ENCODE measurements at regions not wholly inside any gene's neighbourhood (a gene's known extent, or its start where the extent isn't known, plus 50 kb on each side); places are given as distances from the start of the nearest gene placed in this dataset.

- no peak overlapping the region for H3K4me3 ChIP-seq (ENCODE audit: low read depth in 1 of 2, low read length in 2 of 2)
- no peak overlapping the region for H3K27ac ChIP-seq (ENCODE audit: low read length)
- no peaks in the 10 kb centered on the region for H3K4me1 ChIP-seq (ENCODE audit: control insufficient read depth in 1 of 2, insufficient read depth in 2 of 2, low read length in 2 of 2)
- no peaks in the 10 kb centered on the region for H3K9me3 ChIP-seq (ENCODE audit: control insufficient read depth in 1 of 2, low read length in 2 of 2)
- H3K27me3 ChIP-seq (ENCODE audit: low read depth, low read length): no peaks in the 10 kb centered on the region
- no peaks in the 10 kb centered on the region for H3K36me3 ChIP-seq (ENCODE audit: control insufficient read depth in 1 of 2, insufficient read depth in 2 of 2, low read length in 2 of 2)
Observed at GRCh38 chr10:3446221-3446620, 273.6 kb upstream of the PITRM1 start.

- H3K4me3 ChIP-seq (ENCODE audit: low read depth in 1 of 2, low read length in 2 of 2): no peak overlapping the region
- no peaks in the 10 kb centered on the region for H3K36me3 ChIP-seq (ENCODE audit: control insufficient read depth in 1 of 2, insufficient read depth in 2 of 2, low read length in 2 of 2)
- no peaks in the 10 kb centered on the region for H3K27me3 ChIP-seq (ENCODE audit: low read depth, low read length)
- no peaks in the 10 kb centered on the region for H3K4me1 ChIP-seq (ENCODE audit: control insufficient read depth in 1 of 2, insufficient read depth in 2 of 2, low read length in 2 of 2)
- H3K9me3 ChIP-seq (ENCODE audit: control insufficient read depth in 1 of 2, low read length in 2 of 2): no peaks in the 10 kb centered on the region
- no peak overlapping the region for H3K27ac ChIP-seq (ENCODE audit: low read length)
Observed at GRCh38 chr10:3445648-3446047, 273.1 kb upstream of the PITRM1 start.

DNA sequence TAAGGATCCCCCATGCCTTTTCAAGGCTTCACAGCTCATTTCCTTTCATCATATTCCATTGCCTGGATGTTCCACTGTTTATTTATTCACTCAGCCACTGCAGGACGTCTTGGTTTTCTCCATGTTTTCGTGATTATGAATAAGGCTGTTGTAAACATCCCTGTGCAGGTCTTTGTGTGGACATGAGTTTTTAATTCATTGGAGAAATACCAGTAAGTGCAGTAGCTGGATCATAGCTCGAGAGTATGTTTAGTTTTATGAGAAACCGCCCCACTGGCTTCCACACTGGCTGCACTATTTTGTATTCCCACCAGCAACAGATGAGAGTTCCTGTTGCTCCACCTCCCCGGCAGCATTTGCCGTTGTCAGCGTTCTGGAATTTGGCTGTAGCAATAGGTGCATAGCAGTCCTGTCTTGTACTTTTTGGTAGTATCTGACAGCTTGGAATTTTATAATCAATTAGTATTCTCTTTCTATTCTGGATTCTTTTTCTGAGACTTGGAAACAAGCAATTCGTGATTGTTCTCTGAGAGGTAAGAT is 269.9 kb upstream of the PITRM1 start:
- Histone ChIP-seq H3K4me3 (ENCODE audit: low read depth in 1 of 2, low read length in 2 of 2) (no peak overlapping the region), H3K4me1 (ENCODE audit: control insufficient read depth in 1 of 2, insufficient read depth in 2 of 2, low read length in 2 of 2) (no peaks in the 10 kb centered on the region), H3K27ac (ENCODE audit: low read length) (no peak overlapping the region), H3K27me3 (ENCODE audit: low read depth, low read length) (no peaks in the 10 kb centered on the region), H3K9me3 (ENCODE audit: control insufficient read depth in 1 of 2, low read length in 2 of 2) (peaks cover 0 to 8% of the 10 kb centered on the region in 2 donors), H3K36me3 (ENCODE audit: control insufficient read depth in 1 of 2, insufficient read depth in 2 of 2, low read length in 2 of 2) (no peaks in the 10 kb centered on the region)

DNA sequence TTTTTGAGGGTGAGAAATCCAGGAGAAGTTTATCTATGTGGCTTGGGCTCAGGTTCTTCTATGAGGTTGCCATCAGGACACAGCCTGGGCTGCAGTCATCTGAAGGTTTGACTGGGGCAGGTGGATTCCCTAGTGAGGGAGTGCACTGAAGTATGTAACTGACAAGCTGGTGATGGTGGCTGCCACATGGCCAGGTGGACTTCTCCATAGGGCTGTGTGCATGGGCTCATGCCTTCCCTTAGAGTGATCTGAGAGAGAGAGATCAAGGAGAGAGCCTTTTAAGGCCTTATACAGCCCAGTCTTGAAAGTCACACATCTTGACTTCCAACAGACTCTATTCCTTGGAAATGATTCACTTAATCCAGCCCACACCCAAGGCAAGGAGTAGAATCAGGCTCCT is 266.6 kb upstream of the PITRM1 start:
- Histone ChIP-seq H3K4me1 (ENCODE audit: control insufficient read depth in 1 of 2, insufficient read depth in 2 of 2, low read length in 2 of 2) (no peaks in the 10 kb centered on the region), H3K27ac (ENCODE audit: low read length) (no peak overlapping the region), H3K9me3 (ENCODE audit: control insufficient read depth in 1 of 2, low read length in 2 of 2) (peaks cover 0 to 8% of the 10 kb centered on the region in 2 donors), H3K27me3 (ENCODE audit: low read depth, low read length) (no peaks in the 10 kb centered on the region), H3K36me3 (ENCODE audit: control insufficient read depth in 1 of 2, insufficient read depth in 2 of 2, low read length in 2 of 2) (no peaks in the 10 kb centered on the region), H3K4me3 (ENCODE audit: low read depth in 1 of 2, low read length in 2 of 2) (no peak overlapping the region)

DNA sequence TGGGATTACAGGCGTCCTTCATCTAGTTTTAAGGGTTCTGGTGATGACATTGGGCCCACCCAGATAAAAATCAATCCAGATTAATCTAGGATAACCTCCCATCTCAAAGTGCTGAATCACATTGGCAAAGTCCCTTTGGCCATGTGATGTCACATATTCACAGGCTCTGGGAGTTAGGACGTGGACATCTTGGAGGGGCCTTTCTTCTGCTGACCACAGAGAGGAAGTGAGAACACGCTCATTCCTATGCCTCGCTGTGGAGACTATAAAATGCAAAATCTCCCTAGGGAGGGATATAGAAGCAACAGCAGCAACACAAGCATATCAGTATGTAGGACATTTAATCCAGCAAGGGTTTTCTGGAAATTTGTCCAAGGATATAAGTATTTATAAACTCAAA is 266.0 kb upstream of the PITRM1 start:
- Histone ChIP-seq H3K36me3 (ENCODE audit: control insufficient read depth in 1 of 2, insufficient read depth in 2 of 2, low read length in 2 of 2) (no peaks in the 10 kb centered on the region), H3K27ac (ENCODE audit: low read length) (no peak overlapping the region), H3K27me3 (ENCODE audit: low read depth, low read length) (no peaks in the 10 kb centered on the region), H3K9me3 (ENCODE audit: control insufficient read depth in 1 of 2, low read length in 2 of 2) (peaks cover 0 to 8% of the 10 kb centered on the region in 2 donors), H3K4me1 (ENCODE audit: control insufficient read depth in 1 of 2, insufficient read depth in 2 of 2, low read length in 2 of 2) (no peaks in the 10 kb centered on the region), H3K4me3 (ENCODE audit: low read depth in 1 of 2, low read length in 2 of 2) (no peak overlapping the region)

- H3K9me3 ChIP-seq (ENCODE audit: control insufficient read depth in 1 of 2, low read length in 2 of 2): peaks cover 0 to 8% of the 10 kb centered on the region in 2 donors
- no peak overlapping the region for H3K27ac ChIP-seq (ENCODE audit: low read length)
- no peaks in the 10 kb centered on the region for H3K36me3 ChIP-seq (ENCODE audit: control insufficient read depth in 1 of 2, insufficient read depth in 2 of 2, low read length in 2 of 2)
- H3K27me3 ChIP-seq (ENCODE audit: low read depth, low read length): no peaks in the 10 kb centered on the region
- H3K4me1 ChIP-seq (ENCODE audit: control insufficient read depth in 1 of 2, insufficient read depth in 2 of 2, low read length in 2 of 2): peaks cover 0 to 2% of the 10 kb centered on the region in 2 donors
- no peak overlapping the region for H3K4me3 ChIP-seq (ENCODE audit: low read depth in 1 of 2, low read length in 2 of 2)
Observed at GRCh38 chr10:3435671-3436070, 263.1 kb upstream of the PITRM1 start.

DNA sequence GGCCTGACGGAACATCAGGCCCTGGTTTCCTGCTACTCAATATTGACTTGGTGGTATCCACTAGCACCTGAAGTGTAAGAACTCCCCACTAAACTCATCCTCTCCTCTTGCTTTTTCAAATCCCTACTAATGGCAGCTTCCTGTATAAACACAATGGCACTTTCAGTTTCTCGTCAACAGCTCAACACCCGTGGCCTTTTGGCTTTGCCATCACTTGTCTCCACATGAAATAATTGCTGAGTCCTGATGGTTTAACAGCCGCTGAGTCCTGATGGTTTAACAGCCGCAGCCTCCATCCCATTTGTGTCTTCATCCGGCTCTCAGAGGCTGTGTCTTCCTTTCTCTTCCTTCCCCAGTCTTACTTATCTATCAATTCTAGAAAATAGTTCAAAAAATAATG is 261.4 kb upstream of the PITRM1 start:
- peaks cover 0 to 3% of the 10 kb centered on the region in 2 donors for H3K9me3 ChIP-seq (ENCODE audit: control insufficient read depth in 1 of 2, low read length in 2 of 2)
- H3K36me3 ChIP-seq (ENCODE audit: control insufficient read depth in 1 of 2, insufficient read depth in 2 of 2, low read length in 2 of 2): no peaks in the 10 kb centered on the region
- no peaks in the 10 kb centered on the region for H3K27me3 ChIP-seq (ENCODE audit: low read depth, low read length)
- no peak overlapping the region for H3K27ac ChIP-seq (ENCODE audit: low read length)
- peaks cover 0 to 14% of the 10 kb centered on the region in 2 donors for H3K4me1 ChIP-seq (ENCODE audit: control insufficient read depth in 1 of 2, insufficient read depth in 2 of 2, low read length in 2 of 2)
- no peak overlapping the region for H3K4me3 ChIP-seq (ENCODE audit: low read depth in 1 of 2, low read length in 2 of 2)

- Histone ChIP-seq H3K27me3 (ENCODE audit: low read depth, low read length) (no peaks in the 10 kb centered on the region), H3K27ac (ENCODE audit: low read length) (no peak overlapping the region), H3K4me3 (ENCODE audit: low read depth in 1 of 2, low read length in 2 of 2) (no peak overlapping the region), H3K4me1 (ENCODE audit: control insufficient read depth in 1 of 2, insufficient read depth in 2 of 2, low read length in 2 of 2) (peaks cover 0 to 14% of the 10 kb centered on the region in 2 donors), H3K36me3 (ENCODE audit: control insufficient read depth in 1 of 2, insufficient read depth in 2 of 2, low read length in 2 of 2) (no peaks in the 10 kb centered on the region), H3K9me3 (ENCODE audit: control insufficient read depth in 1 of 2, low read length in 2 of 2) (no peaks in the 10 kb centered on the region)
Observed at GRCh38 chr10:3433131-3433530, 260.5 kb upstream of the PITRM1 start.

GRCh38 chr10:3432081-3432825 is 259.7 kb upstream of the PITRM1 start:
- no peaks in the 10 kb centered on the region for H3K9me3 ChIP-seq (ENCODE audit: control insufficient read depth in 1 of 2, low read length in 2 of 2)
- no peak overlapping the region for H3K27ac ChIP-seq (ENCODE audit: low read length)
- H3K4me1 ChIP-seq (ENCODE audit: control insufficient read depth in 1 of 2, insufficient read depth in 2 of 2, low read length in 2 of 2): peaks cover 0 to 19% of the 10 kb centered on the region in 2 donors
- no peaks in the 10 kb centered on the region for H3K36me3 ChIP-seq (ENCODE audit: control insufficient read depth in 1 of 2, insufficient read depth in 2 of 2, low read length in 2 of 2)
- H3K27me3 ChIP-seq (ENCODE audit: low read depth, low read length): no peaks in the 10 kb centered on the region
- H3K4me3 ChIP-seq (ENCODE audit: low read depth in 1 of 2, low read length in 2 of 2): no peak overlapping the region

- Histone ChIP-seq H3K27me3 (ENCODE audit: low read depth, low read length) (no peaks in the 10 kb centered on the region), H3K36me3 (ENCODE audit: control insufficient read depth in 1 of 2, insufficient read depth in 2 of 2, low read length in 2 of 2) (no peaks in the 10 kb centered on the region), H3K9me3 (ENCODE audit: control insufficient read depth in 1 of 2, low read length in 2 of 2) (no peaks in the 10 kb centered on the region), H3K4me1 (ENCODE audit: control insufficient read depth in 1 of 2, insufficient read depth in 2 of 2, low read length in 2 of 2) (peaks cover 0 to 23% of the 10 kb centered on the region in 2 donors), H3K27ac (ENCODE audit: low read length) (no peak overlapping the region), H3K4me3 (ENCODE audit: low read depth in 1 of 2, low read length in 2 of 2) (no peak overlapping the region)
Observed at GRCh38 chr10:3430501-3430900, 257.9 kb upstream of the PITRM1 start.

DNA sequence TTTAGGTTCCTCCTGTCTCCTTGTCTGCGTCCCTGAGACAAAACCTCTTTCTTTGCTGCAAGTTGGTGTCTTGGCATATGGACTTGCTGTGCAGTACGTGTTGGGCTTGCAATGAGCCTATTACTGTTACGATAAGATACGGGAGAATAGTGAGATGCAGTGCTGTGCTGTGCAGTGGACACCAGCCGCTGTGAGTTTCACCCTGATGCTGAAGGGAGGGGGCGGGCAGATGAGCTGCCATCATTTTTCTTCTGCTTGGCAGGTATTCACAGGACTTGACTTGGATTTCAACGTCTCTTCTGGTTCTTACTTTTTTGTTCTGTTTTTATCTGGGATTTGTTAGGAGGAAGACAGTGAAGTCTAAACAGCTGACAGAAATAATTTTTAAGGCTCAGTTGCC is 257.1 kb upstream of the PITRM1 start:
- Histone ChIP-seq H3K27me3 (ENCODE audit: low read depth, low read length) (no peaks in the 10 kb centered on the region), H3K27ac (ENCODE audit: low read length) (no peak overlapping the region), H3K4me1 (ENCODE audit: control insufficient read depth in 1 of 2, insufficient read depth in 2 of 2, low read length in 2 of 2) (peaks cover 0 to 24% of the 10 kb centered on the region in 2 donors), H3K4me3 (ENCODE audit: low read depth in 1 of 2, low read length in 2 of 2) (no peak overlapping the region), H3K36me3 (ENCODE audit: control insufficient read depth in 1 of 2, insufficient read depth in 2 of 2, low read length in 2 of 2) (no peaks in the 10 kb centered on the region), H3K9me3 (ENCODE audit: control insufficient read depth in 1 of 2, low read length in 2 of 2) (no peaks in the 10 kb centered on the region)

- Histone ChIP-seq H3K9me3 (ENCODE audit: control insufficient read depth in 1 of 2, low read length in 2 of 2) (no peaks in the 10 kb centered on the region), H3K4me3 (ENCODE audit: low read depth in 1 of 2, low read length in 2 of 2) (no peak overlapping the region), H3K27me3 (ENCODE audit: low read depth, low read length) (no peaks in the 10 kb centered on the region), H3K36me3 (ENCODE audit: control insufficient read depth in 1 of 2, insufficient read depth in 2 of 2, low read length in 2 of 2) (no peaks in the 10 kb centered on the region), H3K27ac (ENCODE audit: low read length) (no peak overlapping the region), H3K4me1 (ENCODE audit: control insufficient read depth in 1 of 2, insufficient read depth in 2 of 2, low read length in 2 of 2) (peaks cover 0 to 24% of the 10 kb centered on the region in 2 donors)
Observed at GRCh38 chr10:3428826-3429225, 256.2 kb upstream of the PITRM1 start.
